Kidney (tissue), 13 donors: ENCODE measurements at regions not wholly inside any gene's neighbourhood (a gene's known extent, or its start where the extent isn't known, plus 50 kb on each side); places are given as distances from the start of the nearest gene placed in this dataset.

Experiments used
- DNase-seq, 5 donors: peaks; one replicate each; pipeline ENCODE4 v3.0.0-alpha.2; 2013 to 2020
- FAIRE-seq: peaks from 2 replicates; lab custom pipeline; 2012; peaks lifted over from hg19 to GRCh38; lab: Jason Lieb, UNC
- H3K27ac ChIP-seq, 2 donors: one replicate each; pipeline ENCODE4 v1.7.0; 2013; ENCODE audit warnings: low read depth in 2 of 2, low read length in 2 of 2, inconsistent platforms in 1 of 2
- H3K27me3 ChIP-seq: one replicate; pipeline ENCODE4 v1.7.1; 2013; ENCODE audit warnings: low read length, inconsistent platforms; ENCODE audit not compliant: control insufficient read depth, insufficient read depth
- H3K36me3 ChIP-seq, 3 donors: one replicate each; pipeline versions ENCODE4 v1.7.0 to v1.7.1; 2013; ENCODE audit warnings: low read length in 3 of 3, control low read depth in 1 of 3, inconsistent platforms in 1 of 3; ENCODE audit not compliant: insufficient read depth in 3 of 3, control insufficient read depth in 2 of 3
- H3K4me1 ChIP-seq, 3 donors: one replicate each; pipeline versions ENCODE4 v1.7.0 to v1.7.1; 2013; ENCODE audit warnings: low read length in 3 of 3, inconsistent platforms in 1 of 3, low read depth in 1 of 3; ENCODE audit not compliant: control insufficient read depth in 2 of 3, insufficient read depth in 2 of 3
- H3K4me3 ChIP-seq, 3 donors: one replicate each; pipeline versions ENCODE4 v1.7.0 to v1.8.1; 2013; ENCODE audit warnings: low read length in 3 of 3, control low read depth in 1 of 3, inconsistent platforms in 1 of 3
- H3K9ac ChIP-seq, 3 donors: one replicate each; pipeline versions ENCODE4 v1.7.0 to v1.7.1; 2013; ENCODE audit warnings: low read length in 3 of 3, control low read depth in 1 of 3, inconsistent platforms in 1 of 3
- H3K9me3 ChIP-seq, 3 donors: one replicate each; pipeline versions ENCODE4 v1.7.0 to v1.7.1; 2013; ENCODE audit warnings: low read length in 3 of 3, control low read depth in 1 of 3, inconsistent platforms in 1 of 3; ENCODE audit not compliant: control insufficient read depth in 2 of 3, insufficient read depth in 1 of 3
- CTCF ChIP-seq: IDR thresholded peaks from 3 replicates; pipeline ENCODE4 v1.5.1; 2012; ENCODE audit warnings: mild to moderate bottlenecking, moderate library complexity, borderline replicate concordance; ENCODE audit not compliant: insufficient read depth; ENCODE audit errors: extremely low read depth
- intact Hi-C: fragments of 100-400 bp; cut with DNase I; formaldehyde crosslinking; loops from one replicate; pipeline ENCODE4 v1.11.1; 2022
- donor health status: control.
- donor health status: control.
- donor health status: control.
- donor health status: control.
- donor health status: control.
- donor health status: DM: yes; HTN: yes; CAD: no.
- donor health status: Normal renal cell carcinoma (clear cell type).

- Histone ChIP-seq H3K4me3 (no peak overlapping the region), H3K27ac (no peak overlapping the region), H3K4me1 (peaks cover 0 to 8% (median 5%) of the 10 kb centered on the region in 3 donors), H3K9ac (no peak overlapping the region), H3K9me3 (peaks cover 0 to 2% (median 0%) of the 10 kb centered on the region in 3 donors), H3K36me3 (no peaks in the 10 kb centered on the region), H3K27me3 (no peaks in the 10 kb centered on the region)
- TF ChIP-seq CTCF: no peak
- FAIRE-seq (no peak), DNase-seq (no peak)
- intact Hi-C loops: no loop called here
Observed at GRCh38 chr9:105059252-105059651, 131.3 kb upstream of the ABCA1 start.

- no peak for TF ChIP-seq CTCF
- FAIRE-seq: no peak
- Histone ChIP-seq H3K27me3 (no peaks in the 10 kb centered on the region), H3K27ac (no peak overlapping the region), H3K4me3 (no peak overlapping the region), H3K4me1 (peaks cover 3 to 19% (median 15%) of the 10 kb centered on the region in 3 donors), H3K9ac (no peak overlapping the region), H3K36me3 (no peaks in the 10 kb centered on the region), H3K9me3 (peaks cover 0 to 2% (median 0%) of the 10 kb centered on the region in 3 donors)
- intact Hi-C loops: no loop called here
- DNase-seq: no peak
Observed at GRCh38 chr9:105062222-105062855, 134.4 kb upstream of the ABCA1 start.

GRCh38 chr9:105064248-105065097, 136.5 kb upstream of the ABCA1 start:
- Histone ChIP-seq H3K27me3 (no peaks in the 10 kb centered on the region), H3K4me3 (peak overlapping the region in 1 of 3 donors; percentile 6), H3K27ac (peak overlapping the region in 1 of 2 donors; percentile 2), H3K9me3 (peaks cover 0 to 3% (median 0%) of the 10 kb centered on the region in 3 donors), H3K36me3 (no peaks in the 10 kb centered on the region), H3K9ac (no peak overlapping the region), H3K4me1 (peaks cover 3 to 19% (median 15%) of the 10 kb centered on the region in 3 donors)
- DNase-seq (peak; percentile 82 to 95 (median 90)), FAIRE-seq (no peak)
- intact Hi-C loops: no loop called here
- TF ChIP-seq CTCF: no peak
